ENCODE measurements at regions not wholly inside any gene's neighbourhood (a gene's known extent, or its start where the extent isn't known, plus 50 kb on each side); places are given as distances from the start of the nearest gene placed in this dataset.

DNA sequence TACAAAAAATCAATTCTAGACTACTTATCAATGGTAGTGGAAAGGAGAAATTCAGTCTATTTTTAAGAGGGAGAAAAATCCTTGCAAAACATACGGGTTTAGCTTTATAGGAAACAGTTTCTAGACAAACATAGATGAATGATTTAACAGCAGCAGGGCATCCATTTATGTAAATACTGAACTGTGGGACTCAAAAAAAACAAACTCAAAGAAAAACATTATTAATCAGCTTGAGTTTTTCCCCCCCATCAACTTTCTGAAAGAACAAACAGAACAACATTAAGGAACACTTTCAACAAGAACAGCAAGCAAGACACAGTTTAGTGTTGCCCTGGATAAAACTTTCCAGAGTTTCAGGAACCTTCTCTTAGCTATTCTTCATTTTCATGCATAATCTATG is 147.3 kb upstream of the KCNK2 start:
- TF ChIP-seq, protein P1, sequence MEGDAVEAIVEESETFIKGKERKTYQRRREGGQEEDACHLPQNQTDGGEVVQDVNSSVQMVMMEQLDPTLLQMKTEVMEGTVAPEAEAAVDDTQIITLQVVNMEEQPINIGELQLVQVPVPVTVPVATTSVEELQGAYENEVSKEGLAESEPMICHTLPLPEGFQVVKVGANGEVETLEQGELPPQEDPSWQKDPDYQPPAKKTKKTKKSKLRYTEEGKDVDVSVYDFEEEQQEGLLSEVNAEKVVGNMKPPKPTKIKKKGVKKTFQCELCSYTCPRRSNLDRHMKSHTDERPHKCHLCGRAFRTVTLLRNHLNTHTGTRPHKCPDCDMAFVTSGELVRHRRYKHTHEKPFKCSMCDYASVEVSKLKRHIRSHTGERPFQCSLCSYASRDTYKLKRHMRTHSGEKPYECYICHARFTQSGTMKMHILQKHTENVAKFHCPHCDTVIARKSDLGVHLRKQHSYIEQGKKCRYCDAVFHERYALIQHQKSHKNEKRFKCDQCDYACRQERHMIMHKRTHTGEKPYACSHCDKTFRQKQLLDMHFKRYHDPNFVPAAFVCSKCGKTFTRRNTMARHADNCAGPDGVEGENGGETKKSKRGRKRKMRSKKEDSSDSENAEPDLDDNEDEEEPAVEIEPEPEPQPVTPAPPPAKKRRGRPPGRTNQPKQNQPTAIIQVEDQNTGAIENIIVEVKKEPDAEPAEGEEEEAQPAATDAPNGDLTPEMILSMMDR (IDR thresholded peaks at IDR 0.05; ENCODE audit: insufficient read depth, low read length): no peak
- no peak for TF ChIP-seq POLR2AphosphoS5 (IDR thresholded peaks at IDR 0.05; ENCODE audit: low read depth)

Data from HL-60 (cell line).